Uterus (tissue), 3 donors: ENCODE measurements at regions not wholly inside any gene's neighbourhood (a gene's known extent, or its start where the extent isn't known, plus 50 kb on each side); places are given as distances from the start of the nearest gene placed in this dataset.

ENCODE experiments used
- DNase-seq, 2 donors: peaks; one replicate each; pipeline ENCODE4 v3.0.0-alpha.2; 2019 to 2020
- H3K27ac ChIP-seq, 2 donors: fragments of 200-600 bp; sonication (generic); 1 replicate in 1 of 2; 2 replicates in 1 of 2; pipeline ENCODE4 v1.5.1; 2016 to 2018
- H3K27me3 ChIP-seq, 2 donors: fragments of 200-600 bp; sonication (generic); one replicate each; pipeline ENCODE4 v1.5.1; 2018 to 2019; ENCODE audit warnings: control low read depth in 1 of 2
- H3K36me3 ChIP-seq, 2 donors: fragments of 200-600 bp; sonication (generic); one replicate each; pipeline ENCODE4 v1.5.1; 2019; ENCODE audit warnings: control low read depth in 1 of 2
- H3K4me1 ChIP-seq, 2 donors: fragments of 200-600 bp; sonication (generic); one replicate each; pipeline ENCODE4 v1.5.1; 2018 to 2019; ENCODE audit warnings: control low read depth in 1 of 2
- H3K4me3 ChIP-seq, 2 donors: fragments of 200-600 bp; sonication (generic); 1 replicate in 1 of 2; 2 replicates in 1 of 2; pipeline ENCODE4 v1.5.1; 2018 to 2019; ENCODE audit warnings: mild to moderate bottlenecking in 1 of 2
- H3K9me3 ChIP-seq, 2 donors: fragments of 200-600 bp; sonication (generic); one replicate each; pipeline ENCODE4 v1.5.1; 2019; ENCODE audit warnings: control low read depth in 1 of 2
- POLR2A ChIP-seq, 2 donors: fragments of 450-650 bp; IDR thresholded peaks; one replicate each; pipeline ENCODE4 v1.6.1; 2016; ENCODE audit warnings: antibody characterized with exemption in 2 of 2, mild to moderate bottlenecking in 1 of 2, moderate library complexity in 1 of 2
- intact Hi-C: fragments of 100-400 bp; cut with DNase I; formaldehyde crosslinking; loops from one replicate; pipeline ENCODE4 v1.15.1; 2023; ENCODE audit warnings: low total_unique reads
- TF ChIP-seq, protein P1 (sequence below), 4 experiments: fragments of 200-600 bp in 2 of 4; fragments of 450-650 bp in 2 of 4; sonication (generic) in 2 of 4; IDR thresholded peaks; one replicate each; pipeline ENCODE4 v1.5.1; 2016 to 2019; ENCODE audit warnings: antibody characterized with exemption in 4 of 4, mild to moderate bottlenecking in 2 of 4, moderate library complexity in 1 of 4
- donor health status: DM: yes; HTN: yes; CAD: no.

DNA sequence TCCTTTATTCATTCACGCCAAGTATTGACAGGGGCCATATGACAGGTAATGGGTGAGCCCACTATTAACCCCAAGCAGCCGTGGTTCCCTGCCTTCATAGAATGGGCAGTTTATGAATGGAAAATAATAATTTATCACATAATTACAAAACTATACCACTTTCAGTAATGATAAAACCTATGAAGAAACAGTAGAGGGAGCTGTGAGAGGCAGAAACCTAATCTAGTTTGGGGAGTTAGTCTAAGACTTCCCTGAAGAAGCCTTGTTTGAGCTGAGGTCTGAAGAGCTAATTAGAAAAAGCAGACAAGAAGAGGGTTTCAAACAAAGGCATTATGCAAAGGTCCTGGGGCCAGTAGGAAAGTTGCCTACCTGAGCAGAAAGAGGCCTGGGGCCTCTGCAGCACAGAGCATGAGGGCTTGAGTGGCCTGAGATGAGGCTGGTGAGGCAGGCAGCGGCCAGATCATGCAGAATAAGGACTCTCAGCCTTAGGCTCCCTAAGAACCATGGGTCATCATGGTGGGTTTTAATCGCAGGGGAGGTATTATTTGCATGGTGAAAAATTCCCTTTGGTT lies 142.8 kb downstream of the ATG4C start:
- Histone ChIP-seq H3K27ac (no peak overlapping the region), H3K9me3 (no peaks in the 10 kb centered on the region), H3K36me3 (no peaks in the 10 kb centered on the region), H3K4me1 (no peaks in the 10 kb centered on the region), H3K4me3 (no peak overlapping the region), H3K27me3 (no peaks in the 10 kb centered on the region)
- TF ChIP-seq, protein P1, sequence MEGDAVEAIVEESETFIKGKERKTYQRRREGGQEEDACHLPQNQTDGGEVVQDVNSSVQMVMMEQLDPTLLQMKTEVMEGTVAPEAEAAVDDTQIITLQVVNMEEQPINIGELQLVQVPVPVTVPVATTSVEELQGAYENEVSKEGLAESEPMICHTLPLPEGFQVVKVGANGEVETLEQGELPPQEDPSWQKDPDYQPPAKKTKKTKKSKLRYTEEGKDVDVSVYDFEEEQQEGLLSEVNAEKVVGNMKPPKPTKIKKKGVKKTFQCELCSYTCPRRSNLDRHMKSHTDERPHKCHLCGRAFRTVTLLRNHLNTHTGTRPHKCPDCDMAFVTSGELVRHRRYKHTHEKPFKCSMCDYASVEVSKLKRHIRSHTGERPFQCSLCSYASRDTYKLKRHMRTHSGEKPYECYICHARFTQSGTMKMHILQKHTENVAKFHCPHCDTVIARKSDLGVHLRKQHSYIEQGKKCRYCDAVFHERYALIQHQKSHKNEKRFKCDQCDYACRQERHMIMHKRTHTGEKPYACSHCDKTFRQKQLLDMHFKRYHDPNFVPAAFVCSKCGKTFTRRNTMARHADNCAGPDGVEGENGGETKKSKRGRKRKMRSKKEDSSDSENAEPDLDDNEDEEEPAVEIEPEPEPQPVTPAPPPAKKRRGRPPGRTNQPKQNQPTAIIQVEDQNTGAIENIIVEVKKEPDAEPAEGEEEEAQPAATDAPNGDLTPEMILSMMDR (IDR thresholded peaks at IDR 0.05), result no peak
- no peak for TF ChIP-seq POLR2A (IDR thresholded peaks at IDR 0.05)
- intact Hi-C loops, result no loop called here
- no peak for DNase-seq

DNA sequence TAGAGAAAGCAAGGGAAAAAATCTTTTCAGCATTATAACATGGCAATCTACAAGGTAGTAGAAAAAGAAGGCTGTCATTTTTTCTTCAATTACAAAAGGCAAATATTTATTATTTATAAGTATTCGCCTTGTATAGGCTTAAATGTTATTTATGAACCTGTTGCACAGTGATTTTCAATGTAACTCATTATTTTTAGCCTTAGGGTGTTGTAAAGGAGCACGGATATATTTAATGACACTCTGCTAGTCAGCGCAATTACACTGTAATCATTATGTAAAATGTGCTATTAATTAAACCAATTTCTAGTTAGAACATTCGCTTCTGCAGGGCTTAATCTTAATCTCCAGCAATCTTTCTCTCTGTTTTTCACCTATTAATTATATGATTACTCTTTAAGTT lies 145.0 kb downstream of the ATG4C start:
- intact Hi-C loops, result no loop called here
- Histone ChIP-seq H3K9me3 (no peaks in the 10 kb centered on the region), H3K36me3 (no peaks in the 10 kb centered on the region), H3K27ac (no peak overlapping the region), H3K4me3 (no peak overlapping the region), H3K27me3 (no peaks in the 10 kb centered on the region), H3K4me1 (no peaks in the 10 kb centered on the region)
- no peak for DNase-seq
- TF ChIP-seq, protein P1 (IDR thresholded peaks at IDR 0.05), result no peak
- no peak for TF ChIP-seq POLR2A (IDR thresholded peaks at IDR 0.05)

DNA sequence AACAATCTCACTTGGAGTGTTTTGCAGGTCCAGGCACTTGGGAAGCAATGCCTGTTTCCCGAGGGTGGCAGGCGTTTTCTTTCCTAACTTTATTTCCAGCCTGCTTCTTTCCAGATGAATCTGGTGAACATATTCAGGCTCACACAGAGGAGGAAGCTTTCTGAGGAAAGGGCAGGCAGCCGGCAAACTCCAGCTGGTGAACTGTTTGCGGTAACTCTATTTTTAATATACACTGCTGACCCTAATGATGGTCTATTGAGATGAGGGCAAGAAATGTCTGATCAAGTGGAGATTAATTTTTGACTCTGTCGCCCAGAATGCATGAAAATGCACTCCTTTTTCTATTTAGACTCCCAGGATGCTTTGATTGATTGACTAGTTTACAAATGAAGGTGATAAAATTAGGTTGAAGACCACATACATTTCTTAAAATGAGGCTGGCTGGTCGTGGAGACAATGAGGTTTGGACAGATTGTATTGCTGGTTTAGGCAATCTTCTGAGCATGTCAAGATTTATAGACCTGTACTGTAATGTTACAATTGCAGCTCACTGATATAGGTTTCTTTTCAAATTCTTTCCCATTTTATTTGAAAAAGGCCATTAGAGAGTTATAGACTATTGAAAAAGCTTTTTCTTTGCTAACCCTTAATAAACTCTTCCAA lies 153.8 kb downstream of the ATG4C start:
- H3K27me3 ChIP-seq, result no peaks in the 10 kb centered on the region
- H3K4me3 ChIP-seq, result no peak overlapping the region
- H3K27ac ChIP-seq, result no peak overlapping the region
- DNase-seq, result no peak
- intact Hi-C loops, result no loop called here
- H3K9me3 ChIP-seq, result no peaks in the 10 kb centered on the region
- no peaks in the 10 kb centered on the region for H3K4me1 ChIP-seq
- TF ChIP-seq POLR2A (IDR thresholded peaks at IDR 0.05), result no peak
- TF ChIP-seq, protein P1 (IDR thresholded peaks at IDR 0.05), result no peak
- no peaks in the 10 kb centered on the region for H3K36me3 ChIP-seq

DNA sequence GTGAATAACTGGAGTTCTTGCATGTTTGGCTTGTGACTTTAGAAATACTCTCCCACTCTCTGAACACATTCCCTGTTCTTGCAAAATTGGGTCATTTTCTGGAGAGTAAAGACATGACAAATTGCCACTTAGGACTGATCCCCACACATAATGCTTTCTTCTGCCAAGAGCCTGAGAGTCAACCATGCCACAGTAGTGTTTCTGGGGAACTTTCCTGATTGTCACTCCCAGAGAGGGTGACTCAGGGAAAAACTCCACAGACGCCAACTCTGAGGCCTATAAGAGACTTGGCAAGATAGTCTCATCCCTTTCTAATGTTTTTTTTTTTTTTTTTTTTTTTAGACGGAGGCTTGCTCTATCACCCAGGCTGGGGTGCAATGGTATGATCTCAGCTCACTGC lies 157.8 kb downstream of the ATG4C start:
- no peaks in the 10 kb centered on the region for H3K36me3 ChIP-seq
- no peaks in the 10 kb centered on the region for H3K9me3 ChIP-seq
- H3K27ac ChIP-seq, result no peak overlapping the region
- intact Hi-C loops, result no loop called here
- no peak overlapping the region for H3K4me3 ChIP-seq
- H3K27me3 ChIP-seq, result no peaks in the 10 kb centered on the region
- no peaks in the 10 kb centered on the region for H3K4me1 ChIP-seq
- no peak for DNase-seq
- TF ChIP-seq POLR2A (IDR thresholded peaks at IDR 0.05), result no peak
- TF ChIP-seq, protein P1 (IDR thresholded peaks at IDR 0.05), result no peak

DNA sequence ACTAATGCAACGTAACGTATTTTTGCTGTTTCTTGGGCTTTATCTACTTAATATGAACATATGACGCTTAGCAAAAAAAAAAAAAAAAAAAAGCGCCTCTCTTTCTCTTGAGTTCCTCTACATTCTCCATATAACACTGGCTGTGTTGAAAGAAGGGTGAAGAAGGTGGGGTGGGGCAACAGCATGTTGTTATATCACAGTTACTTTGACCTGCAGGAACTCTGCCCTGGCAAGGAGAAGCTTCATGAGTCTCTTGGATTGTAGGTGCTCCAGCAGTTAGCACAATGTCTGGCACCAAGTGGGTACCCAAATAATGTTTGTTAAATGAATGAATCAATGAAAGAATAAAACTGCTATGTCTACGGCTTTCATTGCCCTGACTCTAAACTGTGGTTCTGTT lies 162.6 kb downstream of the ATG4C start:
- Histone ChIP-seq H3K9me3 (no peaks in the 10 kb centered on the region), H3K4me1 (no peaks in the 10 kb centered on the region)
- TF ChIP-seq, protein P1 (IDR thresholded peaks at IDR 0.05), result no peak

More for the DNA sequence above, 162.6 kb downstream of the ATG4C start:
- Histone ChIP-seq H3K4me3 (no peak overlapping the region), H3K27ac (no peak overlapping the region), H3K27me3 (no peaks in the 10 kb centered on the region), H3K36me3 (no peaks in the 10 kb centered on the region)
- no peak for DNase-seq
- intact Hi-C loops, result no loop called here
